K562 (cell line): ENCODE measurements at regions not wholly inside any gene's neighbourhood (a gene's known extent, or its start where the extent isn't known, plus 50 kb on each side); places are given as distances from the start of the nearest gene placed in this dataset.

Source experiments
- ATAC-seq: fragments of 200-7000 bp; cut with Tn5 transposase; 3 replicates; pipeline ENCODE4 v1.9.1; 2020; ENCODE audit warnings: moderate library complexity
- BruUV-seq: library from RNA; stranded (reverse); fragments of 400-500 nt; replicated peaks from 2 replicates; lab custom pipeline; 2021; lab: Mats Ljungman, UMichigan
- CTCF ChIA-PET: fragments of 300-600 bp; formaldehyde crosslinking; extraction: SDS; loops from one replicate; lab custom pipeline; 2021; ENCODE audit warnings: low intra/inter-chr PET ratio; lab: Yijun Ruan, JAX
- POLR2A ChIA-PET: fragments of 300-600, 350-650 bp; sonication (Branson Sonifier 250); formaldehyde crosslinking; extraction: SDS; loops from one replicate; lab custom pipeline; 2021; ENCODE audit warnings: antibody characterized with exemption, inconsistent platforms; lab: Yijun Ruan, JAX
- DNase-seq, 4 experiments: peaks; one replicate each; pipeline versions ENCODE4 v3.0.0 to v3.0.0-alpha.2; 2011 to 2018; ENCODE audit warnings: low spot score in 3 of 4, mixed read lengths in 3 of 4; ENCODE audit errors: extremely low read depth in 1 of 4
- FAIRE-seq: peaks from 2 replicates; lab custom pipeline; 2011; peaks lifted over from hg19 to GRCh38; lab: Jason Lieb, UNC
- H2AFZ ChIP-seq: 2 replicates; pipeline ENCODE4 v1.6.0; 2011; ENCODE audit warnings: low read depth, low read length, control low read depth, inconsistent platforms
- H3K27ac ChIP-seq: fragments of 200-600 bp; 3 replicates; pipeline ENCODE4 v1.8.0; 2011; ENCODE audit warnings: low read depth, mild to moderate bottlenecking, control low read depth, inconsistent platforms, low read length, moderate library complexity, mixed read lengths; ENCODE audit errors: extremely low read depth
- H3K27me3 ChIP-seq, 2 experiments: fragments of 300-600 bp in 1 of 2; 2 replicates in 1 of 2; 3 replicates in 1 of 2; pipeline versions ENCODE4 v1.6.0 to v1.8.0; 2011; ENCODE audit warnings: inconsistent platforms in 2 of 2, low read length in 2 of 2, mild to moderate bottlenecking in 1 of 2, mixed read lengths in 1 of 2, moderate library complexity in 1 of 2; ENCODE audit not compliant: control insufficient read depth in 2 of 2, insufficient read depth in 2 of 2
- H3K36me3 ChIP-seq: fragments of 300-600 bp; 3 replicates; pipeline ENCODE4 v1.8.0; 2011; ENCODE audit warnings: mild to moderate bottlenecking, low read length, inconsistent platforms; ENCODE audit not compliant: control insufficient read depth, insufficient read depth
- H3K4me1 ChIP-seq, 2 experiments: fragments of 200-600 bp in 1 of 2; replicated peaks in 1 of 2; 2 replicates in 1 of 2; 3 replicates in 1 of 2; pipeline versions ENCODE4 v1.5.1 to v1.8.0; 2011; ENCODE audit warnings: inconsistent platforms in 2 of 2, low read length in 2 of 2, mild to moderate bottlenecking in 1 of 2, mixed read lengths in 1 of 2, moderate library complexity in 1 of 2; ENCODE audit not compliant: control insufficient read depth in 2 of 2, insufficient read depth in 2 of 2
- H3K4me2 ChIP-seq: 2 replicates; pipeline ENCODE4 v1.6.1; 2011; ENCODE audit warnings: low read length, control low read depth, inconsistent platforms, mixed read lengths; ENCODE audit not compliant: insufficient read depth
- H3K4me3 ChIP-seq: fragments of 200-600 bp; sonication (generic), shearing (Covaris generic); 2 replicates; pipeline ENCODE4 v1.5.1; 2016; ENCODE audit warnings: control low read depth, inconsistent platforms
- H3K79me2 ChIP-seq: fragments of 200-600 bp; 3 replicates; pipeline ENCODE4 v1.8.0; 2011; ENCODE audit warnings: low read length, inconsistent platforms; ENCODE audit not compliant: control insufficient read depth, insufficient read depth
- H3K9ac ChIP-seq, 2 experiments: 2 replicates each; pipeline versions ENCODE4 v1.6.0 to v1.6.1; 2011; ENCODE audit warnings: low read depth in 2 of 2, low read length in 2 of 2, control low read depth in 1 of 2, inconsistent platforms in 1 of 2, mild to moderate bottlenecking in 1 of 2, mixed read lengths in 1 of 2; ENCODE audit not compliant: insufficient read depth in 1 of 2
- H3K9me1 ChIP-seq: one replicate; pipeline ENCODE4 v1.6.0; 2011; ENCODE audit warnings: inconsistent platforms, mild to moderate bottlenecking, low read length, moderate library complexity; ENCODE audit not compliant: control insufficient read depth, insufficient read depth
- H3K9me3 ChIP-seq: replicated peaks from 2 replicates; pipeline ENCODE4 v1.5.1; 2011; ENCODE audit warnings: low read depth, low read length, inconsistent platforms; ENCODE audit not compliant: control insufficient read depth, insufficient read depth
- H4K20me1 ChIP-seq: replicated peaks from 2 replicates; pipeline ENCODE4 v1.6.1; 2011; ENCODE audit warnings: low read length, inconsistent platforms, mixed read lengths; ENCODE audit not compliant: control insufficient read depth, insufficient read depth
- ASH1L ChIP-seq: fragments of 450-650 bp; IDR thresholded peaks from 2 replicates; pipeline ENCODE4 v1.6.1; 2018; ENCODE audit warnings: borderline replicate concordance, mild to moderate bottlenecking, low read depth; ENCODE audit not compliant: partially characterized antibody
- CBX5 ChIP-seq: IDR thresholded peaks from 2 replicates; pipeline ENCODE4 v1.6.1; 2014; ENCODE audit warnings: low read depth, borderline replicate concordance
- HNRNPK ChIP-seq: fragments of 200-400 bp; formaldehyde crosslinking; IDR thresholded peaks from one replicate; pipeline ENCODE4 v1.6.1; 2018; ENCODE audit warnings: mild to moderate bottlenecking, low read depth, low read length; ENCODE audit not compliant: poor library complexity, severe bottlenecking
- MEF2D ChIP-seq: conservative IDR thresholded peaks from 2 replicates; pipeline ENCODE4 v1.6.1; 2016; ENCODE audit warnings: low read depth, missing genetic modification characterization, missing compliant biosample characterization
- NR0B1 ChIP-seq: fragments of 450-650 bp; IDR thresholded peaks from one replicate; pipeline ENCODE4 v1.6.1; 2018; ENCODE audit warnings: mild to moderate bottlenecking, moderate library complexity; ENCODE audit not compliant: partially characterized antibody
- PRMT5 ChIP-seq: sonication (generic); formaldehyde crosslinking; IDR thresholded peaks from 2 replicates; pipeline ENCODE4 v1.5.0; 2020; ENCODE audit warnings: missing genetic modification reagents
- ZKSCAN8 ChIP-seq: fragments of 200-800 bp; sonication (Bioruptor generic); IDR thresholded peaks from 2 replicates; pipeline ENCODE4 v1.6.1; 2016; ENCODE audit warnings: missing genetic modification characterization, missing compliant biosample characterization
- ZNF431 ChIP-seq: sonication (generic); formaldehyde crosslinking; IDR thresholded peaks from 2 replicates; pipeline ENCODE4 v1.8.0; 2022; ENCODE audit warnings: mild to moderate bottlenecking, missing genetic modification reagents
- ZNF57 ChIP-seq: fragments of 450-650 bp; formaldehyde crosslinking; IDR thresholded peaks from 2 replicates; pipeline ENCODE4 v1.4.0; 2020; ENCODE audit warnings: mild to moderate bottlenecking, moderate library complexity
- ZNF785 ChIP-seq: fragments of 250-450 bp; sonication (Bioruptor Pico); IDR thresholded peaks from 2 replicates; pipeline ENCODE4 v1.4.0; 2020; ENCODE audit warnings: mild to moderate bottlenecking
- WGBS: fragments of 100-300 bp; shearing (Covaris generic); methylation state at CpG from one replicate; pipeline ENCODE4 v1.1.6; 2016; ENCODE audit warnings: low coverage, mixed read lengths; ENCODE audit not compliant: insufficient coverage; ENCODE audit errors: missing lambda C conversion rate; 5-methylcytosine and 5-hydroxymethylcytosine counted together
- in situ Hi-C: fragments of 300-500 bp; cut with MboI; formaldehyde crosslinking; loops from 4 replicates; pipeline ENCODE4 v1.15.0; 2018; ENCODE audit warnings: inconsistent platforms, mixed read lengths
- intact Hi-C: fragments of 100-400 bp; cut with micrococcal nuclease; formaldehyde crosslinking; loops from 2 replicates; pipeline ENCODE4 v1.14.2; 2022

GRCh38 chr2:147488472-147488871 lies 356.4 kb upstream of the ACVR2A start:
- Histone ChIP-seq H3K4me1 (no peaks in the 10 kb centered on the region), H3K27ac (no peak overlapping the region), H3K79me2 (no peaks in the 10 kb centered on the region), H4K20me1 (no peaks in the 10 kb centered on the region), H3K9ac (no peak overlapping the region), H2AFZ (no peak overlapping the region), H3K4me3 (no peak overlapping the region), H3K9me1 (no peaks in the 10 kb centered on the region), H3K9me3 (no peaks in the 10 kb centered on the region), H3K4me2 (no peak overlapping the region), H3K27me3 (no peaks in the 10 kb centered on the region), H3K36me3 (no peaks in the 10 kb centered on the region)
- ChIA-PET POLR2A (no interaction called here), CTCF (no interaction called here)
- no peak for TF ChIP-seq ZNF431
- no peak for TF ChIP-seq ZKSCAN8
- no peak for TF ChIP-seq ZNF57 (CRISPR knock-in tag)
- no peak for TF ChIP-seq MEF2D (tag)
- TF ChIP-seq ZNF785 (CRISPR knock-in tag) = no peak
- no peak for TF ChIP-seq HNRNPK
- no peak for TF ChIP-seq CBX5
- no peak for TF ChIP-seq PRMT5 (CRISPR knock-in tag)
- no peak for TF ChIP-seq ASH1L
- TF ChIP-seq NR0B1 = no peak
- no peak for DNase-seq
- BruUV-seq = no TSS peak
- in situ Hi-C loops = no loop called here
- intact Hi-C loops = no loop called here
- no peak for FAIRE-seq
- 0% methylated on average over 3 of the region's 3 CpGs for WGBS
- no peak for ATAC-seq
